GM21423 (cell line): ENCODE measurements at regions not wholly inside any gene's neighbourhood (a gene's known extent, or its start where the extent isn't known, plus 50 kb on each side); places are given as distances from the start of the nearest gene placed in this dataset.
"Not testable (repeated sequence)": the region's sequence is repeated elsewhere in the genome, so short reads cannot be mapped to it uniquely, and the experiment has no call there.

ENCODE experiments used
- ATAC-seq: cut with Tn5 transposase; IDR thresholded peaks from one replicate; pipeline ENCODE4 v1.9.1; 2021; ENCODE audit warnings: mild to moderate bottlenecking, moderate library complexity; ENCODE audit not compliant: unreplicated experiment

DNA sequence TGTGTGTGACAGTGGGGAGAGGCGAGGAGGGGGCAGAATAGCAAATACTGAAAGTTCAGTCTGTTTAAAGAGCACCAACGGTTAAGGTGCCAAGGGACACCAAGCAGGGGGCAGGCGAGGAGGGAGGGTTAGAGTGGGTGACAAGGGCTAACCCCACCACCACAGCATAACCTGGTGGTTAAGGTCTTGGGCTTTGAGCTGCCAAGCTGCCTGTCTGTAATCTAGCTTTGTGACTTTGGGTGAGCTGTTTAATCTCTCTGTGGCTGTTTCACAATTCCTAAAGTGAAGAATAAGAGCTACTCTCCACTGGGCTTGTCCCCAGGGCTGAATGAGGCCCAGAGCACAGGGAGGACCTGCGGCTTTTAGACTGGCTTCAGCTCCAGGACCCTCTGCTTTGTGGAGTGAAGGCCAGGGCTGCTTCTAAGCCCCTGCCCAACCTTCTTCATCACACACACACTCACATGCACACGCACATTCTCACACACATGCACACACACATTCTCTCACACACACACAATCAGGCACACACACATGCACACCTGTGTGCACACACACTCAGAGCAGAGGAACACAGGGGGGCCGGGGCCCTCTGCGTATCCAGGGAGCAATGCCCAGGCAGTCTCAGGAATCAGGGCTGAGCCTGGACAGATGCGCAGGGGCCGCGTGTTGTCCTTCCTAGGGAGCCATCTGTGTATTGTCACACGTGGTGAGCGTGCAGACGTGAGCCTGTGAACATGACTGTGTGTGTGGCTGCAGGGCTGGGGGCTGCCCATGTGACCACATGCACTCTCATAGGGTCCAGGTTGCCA is 101.6 kb upstream of the TARDBP start:
- ATAC-seq: no peak

DNA sequence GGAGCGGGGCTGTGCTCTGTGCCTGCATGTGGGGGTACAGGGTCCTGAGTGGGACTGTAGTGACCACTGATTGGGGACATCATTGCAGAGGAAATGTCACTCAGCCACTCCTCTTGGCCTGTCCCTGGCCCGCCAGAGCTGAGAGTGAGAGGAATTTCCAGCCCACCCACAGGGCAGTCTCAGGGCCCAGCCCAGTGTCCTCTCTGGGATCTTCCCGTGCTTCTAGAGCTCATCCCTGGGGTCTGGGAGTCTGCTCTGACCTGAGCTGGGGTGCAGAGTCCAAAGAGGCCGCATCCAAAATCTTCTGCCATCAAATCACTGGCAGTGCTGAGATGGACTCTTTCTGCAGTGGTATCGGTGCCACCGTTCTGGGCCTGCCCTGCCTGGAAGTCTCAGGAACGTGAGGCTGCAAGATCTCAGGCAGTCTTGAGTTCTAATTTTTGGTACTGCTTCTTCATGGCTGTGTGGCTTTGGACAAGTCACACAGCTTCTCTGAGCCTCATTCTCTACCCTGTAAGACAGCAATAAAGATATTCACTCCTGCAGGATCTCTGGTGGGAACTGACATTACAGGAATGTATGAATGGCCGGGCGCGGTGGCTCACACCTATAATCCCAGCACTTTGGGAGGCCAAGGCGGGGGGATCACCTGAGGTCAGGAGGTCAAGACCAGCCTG is 100.8 kb upstream of the TARDBP start:
- no peak for ATAC-seq

DNA sequence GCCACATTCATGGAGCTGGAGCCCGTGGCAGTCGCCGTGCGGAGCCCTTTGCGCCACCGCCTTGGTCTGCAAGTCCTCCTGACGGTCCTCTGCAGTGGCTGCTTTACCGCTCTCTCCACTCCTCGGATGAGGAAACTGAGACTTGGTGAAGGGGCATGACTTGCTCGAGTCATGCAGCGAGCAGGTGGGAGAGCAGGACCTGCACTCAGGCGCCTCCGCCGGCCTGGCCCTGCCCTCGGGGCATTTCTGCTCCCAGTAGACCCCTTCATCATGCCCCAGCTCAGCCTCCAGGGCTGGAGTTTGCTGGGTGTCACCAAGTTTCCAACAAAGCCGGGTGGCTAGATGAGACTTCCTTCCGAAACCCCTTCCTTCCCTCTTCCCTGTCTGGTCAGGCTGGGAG is 100.0 kb upstream of the TARDBP start:
- ATAC-seq: no peak

DNA sequence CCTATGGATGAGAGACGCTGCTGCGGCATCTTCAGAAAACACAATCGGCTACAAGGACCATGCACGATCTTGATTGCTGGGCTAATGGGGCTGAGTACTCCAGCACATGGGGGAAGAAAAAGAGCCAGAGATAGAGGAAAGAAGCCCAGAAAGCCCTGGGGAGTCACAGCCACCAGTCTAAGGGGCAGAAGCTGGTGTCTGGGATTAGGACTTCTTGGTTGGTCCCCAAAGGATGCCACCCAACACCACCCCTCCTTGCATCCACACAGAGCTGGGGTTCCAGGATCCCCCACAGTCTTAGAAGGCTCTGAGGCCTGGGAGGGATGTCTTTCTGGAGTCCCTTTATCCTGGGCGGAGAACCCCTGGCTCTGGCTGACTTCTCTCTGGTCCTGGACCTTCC is 98.4 kb upstream of the TARDBP start:
- no peak for ATAC-seq

DNA sequence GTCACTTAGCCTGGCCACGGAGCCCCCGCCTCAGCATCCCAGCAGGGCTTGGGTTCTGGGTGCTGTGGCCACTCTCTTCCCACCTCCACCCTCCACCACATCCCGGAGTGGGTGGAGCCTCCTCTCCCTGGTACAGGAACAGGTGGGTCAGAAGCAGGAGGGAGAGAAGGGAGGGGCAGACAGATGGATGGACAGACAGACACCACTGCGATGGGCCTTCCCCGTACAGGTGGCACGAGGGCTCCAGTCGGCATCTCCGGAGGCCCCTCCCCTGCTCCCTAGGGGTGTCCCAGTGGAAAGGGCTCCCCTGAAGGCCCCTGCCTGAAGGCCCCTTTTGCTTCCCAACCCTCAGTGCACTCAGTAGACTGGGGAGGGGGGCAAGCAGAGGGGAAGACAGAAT is 96.9 kb upstream of the TARDBP start:
- ATAC-seq: no peak

DNA sequence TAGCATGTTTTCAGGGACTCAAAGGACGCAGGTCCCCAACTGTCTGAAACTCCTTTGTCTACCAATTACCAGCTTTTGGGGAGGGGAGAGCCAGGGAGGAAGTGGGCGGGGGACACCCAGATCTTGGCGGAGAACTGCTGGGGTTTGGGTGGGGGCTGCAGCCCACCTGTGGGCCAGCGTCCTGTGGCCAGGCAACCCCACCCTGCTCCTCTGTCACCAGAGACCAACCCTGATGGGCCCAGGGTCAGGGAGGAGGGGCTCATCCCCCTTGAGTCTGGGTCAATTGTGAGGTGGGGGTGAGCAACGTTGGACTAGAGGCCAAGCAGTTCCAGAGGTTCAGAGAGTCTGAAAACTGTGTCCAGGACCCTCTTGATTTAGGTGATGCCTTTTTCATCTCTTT is 96.1 kb upstream of the TARDBP start:
- no peak for ATAC-seq

DNA sequence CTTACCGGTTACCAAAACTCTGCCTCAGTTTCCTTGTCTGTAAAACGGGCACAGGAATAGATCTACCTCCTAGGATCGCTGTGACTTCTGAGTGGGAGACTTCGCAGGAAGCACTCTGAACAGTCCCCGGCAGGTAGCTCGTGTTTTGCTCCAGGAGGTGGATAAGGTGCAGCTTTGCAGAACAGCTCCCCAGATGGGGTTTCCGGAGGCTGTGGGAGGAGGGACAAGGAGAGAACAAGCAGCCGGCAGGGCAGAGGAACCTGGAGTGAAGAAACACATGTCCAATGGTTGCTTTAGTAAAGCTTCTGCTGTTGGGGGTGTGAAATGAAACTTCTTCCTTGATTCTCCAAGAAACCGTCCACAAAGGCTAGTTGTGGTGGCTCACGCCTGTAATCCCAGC is 95.5 kb upstream of the TARDBP start:
- ATAC-seq: no peak

DNA sequence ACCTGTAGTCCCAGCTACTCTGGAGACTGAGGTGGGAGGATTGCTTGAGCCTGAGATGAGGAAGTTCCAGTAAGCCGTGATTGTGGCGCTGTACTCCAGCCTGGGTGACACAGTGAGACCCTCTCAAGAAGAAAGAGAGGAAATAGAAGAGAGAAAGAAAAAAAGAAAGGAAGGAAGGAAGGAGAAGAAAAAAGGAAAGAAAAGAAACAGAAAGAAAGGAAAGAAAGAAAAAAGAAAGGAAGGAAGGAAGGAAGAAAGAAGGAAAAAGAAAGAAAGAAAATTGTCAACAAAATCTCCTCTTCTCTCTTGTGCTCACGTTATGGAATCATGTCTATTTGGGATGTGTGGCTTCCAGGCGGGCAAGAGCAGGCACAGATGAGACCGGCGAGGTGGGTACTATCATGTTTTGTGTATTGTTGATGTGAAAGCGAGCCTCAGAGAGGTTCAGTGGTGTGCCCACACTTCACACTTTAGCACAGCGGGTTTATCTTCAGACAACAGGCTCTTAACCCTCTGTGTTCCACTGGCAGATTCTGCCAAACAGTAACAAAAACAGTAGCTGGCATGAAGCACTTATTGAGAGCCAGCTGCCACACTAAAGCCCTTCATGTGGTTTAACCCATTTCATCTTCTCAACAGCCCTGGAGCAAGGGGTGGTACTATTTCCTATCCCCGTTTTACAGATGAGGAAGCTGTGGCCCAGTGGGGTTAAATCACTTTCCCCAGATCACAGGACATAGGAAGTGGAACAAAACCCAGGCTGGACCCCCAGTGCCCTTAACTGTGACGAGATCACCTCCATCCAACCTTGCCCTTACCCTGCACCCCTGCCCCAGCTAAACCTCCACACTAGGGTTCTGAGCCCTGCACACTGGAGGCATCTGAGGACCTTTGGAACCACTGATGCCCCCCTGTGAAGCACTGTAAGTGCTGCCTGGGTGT is 94.7 kb upstream of the TARDBP start:
- no peak for ATAC-seq

DNA sequence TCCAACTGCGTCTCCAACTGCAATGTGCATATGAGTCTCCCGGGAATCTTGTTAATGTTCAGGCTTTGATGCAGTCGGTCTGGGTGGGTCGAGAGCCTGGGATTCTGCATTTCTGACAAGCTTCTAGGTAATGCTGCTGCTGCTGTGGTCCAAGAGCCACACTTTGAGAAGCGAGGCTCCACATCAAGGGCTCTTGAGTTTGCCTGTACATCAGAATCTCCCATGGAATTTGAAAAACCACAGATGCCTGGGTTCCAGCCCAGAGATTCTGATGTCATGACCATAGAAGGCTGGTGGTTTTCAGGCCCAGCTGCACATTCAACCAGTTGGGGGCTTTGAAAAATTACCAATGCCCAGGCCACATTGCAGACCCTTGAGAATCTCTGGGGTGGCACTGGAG is 93.9 kb upstream of the TARDBP start:
- no peak for ATAC-seq

DNA sequence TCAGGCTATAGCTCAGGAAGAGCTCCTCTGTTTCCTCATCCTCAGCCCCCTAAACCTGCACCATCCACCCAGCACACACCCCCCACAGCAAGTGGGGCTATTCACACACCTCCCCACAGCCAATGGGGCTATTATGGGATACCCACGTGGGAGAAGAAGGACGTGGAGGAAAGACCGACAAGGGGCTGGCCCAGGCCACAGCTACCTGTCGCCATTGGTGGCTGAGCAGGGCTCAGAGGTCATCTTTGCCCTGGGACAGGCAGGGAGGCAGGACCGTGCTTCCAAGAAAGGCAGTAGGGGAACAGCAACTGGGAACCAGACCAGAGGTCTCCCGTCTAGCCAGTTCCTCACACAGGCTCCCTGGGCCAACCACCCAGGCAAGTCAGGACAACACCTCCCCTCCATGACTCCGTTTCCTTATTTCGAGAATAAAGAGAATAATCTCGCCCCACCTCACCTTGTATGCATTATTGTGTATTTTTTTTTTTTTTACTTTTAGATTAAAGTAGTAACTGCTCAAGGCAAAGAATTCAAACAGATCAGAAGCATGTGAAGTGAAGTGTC is 92.3 kb upstream of the TARDBP start:
- ATAC-seq: no peak

DNA sequence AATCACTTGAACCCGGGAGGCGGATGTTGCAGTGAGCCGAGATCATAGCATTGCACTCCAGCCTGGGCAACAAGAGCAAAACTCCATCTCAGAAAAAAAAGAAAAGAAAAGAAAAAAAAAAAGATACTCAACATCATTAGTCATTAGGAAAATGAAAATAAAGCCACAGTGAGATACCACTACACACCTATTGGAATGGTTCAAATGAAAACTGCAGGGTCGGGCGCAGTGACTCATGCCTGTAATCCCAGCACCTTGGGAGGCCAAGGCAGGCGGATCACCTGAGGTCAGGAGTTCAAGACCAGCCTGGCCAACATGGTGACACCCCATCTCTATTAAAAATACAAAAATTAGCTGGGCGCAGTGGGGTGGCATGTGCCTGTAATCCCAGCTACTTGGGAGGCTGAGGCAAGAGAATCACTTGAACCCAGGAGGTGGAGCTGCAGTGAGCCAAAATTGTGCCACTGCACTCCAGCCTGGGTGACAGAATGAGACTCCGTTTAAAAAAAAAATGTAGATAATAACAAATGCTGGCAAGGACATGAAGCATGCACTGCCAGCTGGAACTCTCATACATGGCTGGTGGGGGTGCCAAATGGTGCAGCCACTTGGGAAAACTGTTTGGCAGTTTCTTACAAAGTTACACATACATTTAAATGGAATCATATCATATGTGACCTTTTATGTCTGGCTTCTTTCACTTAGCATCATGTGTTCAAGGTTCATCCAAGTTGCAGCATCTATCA is 90.0 kb upstream of the TARDBP start:
- not testable (repeated sequence) for ATAC-seq

DNA sequence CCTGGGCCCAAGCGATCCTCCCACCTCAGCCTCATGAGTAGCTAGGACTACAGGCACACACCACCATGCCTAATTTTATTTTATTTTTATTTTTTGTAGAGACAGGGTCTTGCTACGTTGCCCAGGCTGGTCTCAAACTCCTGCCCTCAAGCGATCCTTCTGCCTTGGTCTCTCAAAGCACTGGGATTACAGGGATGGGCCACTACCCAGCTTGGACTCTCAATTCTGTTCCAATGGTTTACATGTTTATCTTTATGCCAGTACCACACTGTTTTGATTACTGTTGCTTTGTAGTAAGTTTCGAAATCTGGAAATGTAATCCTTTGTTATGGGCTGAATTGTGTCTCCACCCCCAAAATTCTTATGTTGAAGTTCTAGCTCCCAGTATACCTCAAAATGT is 88.4 kb upstream of the TARDBP start:
- no peak for ATAC-seq

DNA sequence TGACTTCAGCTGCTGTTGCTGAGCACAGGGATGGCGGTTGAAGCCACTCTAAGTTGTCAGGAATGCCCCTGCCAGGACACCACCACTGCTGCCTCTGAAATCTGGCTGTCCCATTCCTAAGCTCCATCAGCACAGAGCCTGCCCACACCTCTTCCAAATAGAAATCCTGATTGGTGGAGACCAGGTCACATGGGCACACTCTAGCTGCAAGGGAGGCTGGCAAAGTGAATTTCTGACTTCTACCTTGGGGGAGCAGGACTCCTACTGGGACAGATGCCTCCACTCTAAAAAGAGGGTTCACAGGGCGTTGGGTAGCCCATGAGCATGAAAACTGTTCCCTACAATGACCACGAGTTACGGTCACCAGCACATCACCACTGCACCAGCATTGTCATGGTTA is 83.8 kb upstream of the TARDBP start:
- ATAC-seq: no peak

DNA sequence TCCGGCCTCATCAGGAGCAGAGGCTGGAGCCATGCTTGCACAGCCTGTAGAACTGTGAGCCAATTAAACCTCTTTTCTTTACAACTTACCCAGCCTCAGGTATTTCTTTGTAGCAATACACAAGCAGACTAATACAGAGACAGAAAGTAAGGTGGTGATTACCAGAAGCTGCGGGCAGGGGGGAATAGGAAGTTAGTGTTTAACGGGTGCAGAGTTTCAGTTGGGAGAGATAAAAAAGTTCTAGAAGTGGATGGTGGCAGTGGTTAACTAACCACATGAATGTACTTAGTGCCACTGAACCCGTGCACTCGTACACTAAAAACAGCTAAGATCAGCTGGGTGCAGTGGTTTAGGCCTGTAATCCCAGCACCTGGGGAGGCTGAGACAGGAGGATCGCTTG is 80.4 kb upstream of the TARDBP start:
- no peak for ATAC-seq

DNA sequence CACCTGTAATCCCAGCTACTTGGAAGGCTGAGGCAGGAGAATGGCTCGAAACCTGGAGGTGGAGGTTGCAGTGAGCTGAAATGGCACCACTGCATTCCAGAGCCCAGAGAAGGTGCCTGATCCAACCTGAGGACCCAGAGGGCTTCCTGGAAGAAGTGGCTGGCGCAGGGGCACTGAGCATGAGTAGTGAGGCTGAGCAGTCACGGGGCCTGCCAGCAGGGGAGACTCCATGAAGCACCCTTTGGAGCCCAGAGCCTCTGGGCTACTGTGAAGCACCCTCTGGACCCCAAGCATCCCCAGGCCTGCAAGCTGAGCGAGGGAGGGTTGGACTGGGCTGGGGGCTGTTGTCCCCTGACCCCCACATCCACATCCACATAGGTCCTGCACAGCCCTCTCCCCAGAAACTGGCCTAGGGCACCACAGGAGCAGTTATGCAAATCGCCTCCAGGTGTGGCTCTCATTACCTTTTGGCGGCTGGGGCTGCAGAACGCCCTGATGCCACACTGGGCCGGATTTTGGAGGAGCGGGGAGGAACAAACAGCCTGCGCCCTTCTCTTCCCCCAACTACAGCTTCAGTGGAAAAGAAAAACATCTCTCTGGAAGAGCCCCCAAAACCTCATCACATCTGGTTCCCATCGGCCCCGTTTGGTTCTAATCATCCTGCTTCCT is 78.2 kb upstream of the TARDBP start:
- no peak for ATAC-seq

DNA sequence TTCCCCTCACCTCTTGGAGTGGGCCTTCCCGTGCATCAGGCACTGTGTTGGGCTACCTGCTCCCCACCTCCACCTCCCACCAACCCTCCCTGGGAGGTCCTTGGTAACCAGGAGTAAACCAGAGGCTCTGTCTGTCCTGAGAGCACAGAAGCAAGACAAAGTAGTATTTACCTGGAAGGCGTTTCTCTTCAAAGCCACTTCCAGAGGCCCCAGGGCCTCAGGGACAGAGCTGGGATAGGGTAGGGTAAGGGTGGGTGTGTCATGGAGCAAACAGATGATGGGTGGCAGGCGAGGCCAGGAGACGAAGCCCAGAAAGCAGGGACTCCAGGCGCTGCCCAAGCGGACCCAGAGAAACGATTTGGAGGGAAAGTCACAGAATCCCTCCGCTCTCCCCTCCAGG is 77.2 kb upstream of the TARDBP start:
- no peak for ATAC-seq

DNA sequence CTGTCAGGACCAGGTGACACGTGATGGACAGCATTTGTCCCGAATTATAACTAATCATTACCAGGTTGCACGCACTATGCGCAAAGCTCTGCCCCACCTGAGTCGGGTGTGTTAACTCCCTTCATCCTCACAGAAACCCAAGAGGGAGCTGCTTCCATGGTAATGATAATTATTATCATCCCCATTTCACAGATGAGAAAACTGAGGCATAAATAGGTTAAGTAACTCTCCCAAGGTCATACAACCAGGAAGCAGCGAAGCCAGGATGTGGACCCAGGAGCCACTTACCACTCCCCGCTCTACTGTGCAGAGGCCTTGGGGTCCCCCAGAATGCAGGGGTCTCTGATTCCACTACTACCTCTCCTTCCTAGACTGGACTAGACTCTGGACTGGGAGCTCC is 76.7 kb upstream of the TARDBP start:
- no peak for ATAC-seq

DNA sequence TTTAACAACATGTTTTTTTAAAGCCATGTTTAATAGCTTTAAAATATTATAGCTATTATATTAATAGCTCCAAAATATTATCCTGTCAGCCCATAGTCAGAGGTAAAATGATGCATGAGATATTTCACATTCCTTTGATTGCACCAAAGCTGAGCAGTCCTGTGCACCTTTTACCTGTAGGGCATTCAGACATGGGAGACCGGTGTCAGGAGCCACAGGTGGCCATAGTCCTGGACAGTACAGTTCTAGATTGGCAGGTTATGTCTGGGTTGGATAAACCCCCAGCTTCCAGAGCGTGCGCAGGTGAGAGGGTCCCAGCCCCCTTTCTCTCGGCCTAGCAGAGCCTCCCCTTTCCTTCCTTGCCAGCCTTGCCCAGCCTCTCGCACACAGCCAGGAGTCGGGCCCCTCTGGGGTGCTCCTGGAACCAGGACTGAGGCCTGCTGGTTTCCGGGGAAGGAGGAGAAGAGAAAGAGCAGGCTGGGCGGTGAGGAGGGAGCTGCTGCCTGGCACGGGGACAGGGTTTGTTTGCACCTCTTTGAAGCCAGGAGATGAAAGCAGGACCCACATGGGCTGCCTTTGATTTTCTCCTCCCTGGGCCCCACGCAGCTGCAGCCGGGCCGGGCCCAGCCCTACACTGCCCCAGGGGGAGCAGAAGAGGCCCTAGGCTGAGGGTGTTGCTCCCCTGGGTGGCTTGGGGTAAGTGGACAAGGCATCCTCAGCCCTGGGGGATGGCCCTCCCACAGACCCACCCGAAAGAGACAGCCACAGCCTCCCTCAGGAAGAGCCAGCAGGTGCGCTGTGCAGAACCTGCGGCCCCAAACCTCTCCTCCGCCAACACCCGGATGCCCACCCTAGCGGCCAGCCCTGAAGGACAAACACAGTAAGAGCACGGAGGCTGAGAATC is 75.2 kb upstream of the TARDBP start:
- ATAC-seq: no peak
